Stimulated activated CD8-positive, alpha-beta memory T cell treated with anti-CD3 and anti-CD28 coated beads, Interleukin-12 subunit alpha, Interleukin-12 subunit beta, amount 100 ng/mL, for 1 hour (primary cell): ENCODE measurements at regions not wholly inside any gene's neighbourhood (a gene's known extent, or its start where the extent isn't known, plus 50 kb on each side); places are given as distances from the start of the nearest gene placed in this dataset.

Experiments used
- DNase-seq: peaks from one replicate; pipeline ENCODE4 v3.0.0-alpha.2; 2020; ENCODE audit warnings: low read depth

DNA sequence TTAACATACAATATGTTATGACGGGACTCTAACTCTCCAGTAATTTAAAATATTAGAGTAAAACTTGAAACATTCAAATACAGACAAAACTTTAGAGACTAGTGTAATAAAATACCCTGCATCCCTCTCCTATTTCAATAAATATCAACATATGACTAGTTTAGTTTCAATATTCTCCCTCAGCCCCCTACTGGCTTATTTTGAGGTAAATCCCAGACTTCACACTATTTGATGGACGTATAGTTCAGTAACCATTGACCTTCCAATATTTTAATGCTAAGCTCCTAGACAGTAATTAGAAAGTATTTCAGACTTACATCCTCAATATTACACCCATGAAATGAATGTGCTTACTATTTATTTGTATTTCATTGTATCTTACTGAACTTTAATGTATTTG is 180.7 kb upstream of the STARD13 start:
- no peak for DNase-seq

DNA sequence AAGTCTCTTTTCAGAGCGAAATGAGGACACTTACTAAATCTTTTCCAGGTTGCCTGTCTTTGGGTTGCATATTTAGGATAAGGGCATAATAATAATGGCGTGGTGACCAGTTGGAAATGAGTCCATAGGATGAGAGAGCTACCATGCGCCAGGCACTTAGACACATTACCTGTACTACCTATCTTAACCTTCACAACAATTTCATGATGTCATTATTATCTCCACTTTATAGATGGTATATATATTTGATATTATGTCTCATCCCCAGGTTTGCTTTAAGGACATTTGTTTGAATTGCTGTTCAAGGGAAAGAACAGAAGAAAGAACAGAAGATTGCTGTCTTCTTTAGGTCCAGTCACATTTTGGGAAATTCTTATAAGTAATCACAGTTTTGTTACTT is 182.0 kb upstream of the STARD13 start:
- DNase-seq = no peak

DNA sequence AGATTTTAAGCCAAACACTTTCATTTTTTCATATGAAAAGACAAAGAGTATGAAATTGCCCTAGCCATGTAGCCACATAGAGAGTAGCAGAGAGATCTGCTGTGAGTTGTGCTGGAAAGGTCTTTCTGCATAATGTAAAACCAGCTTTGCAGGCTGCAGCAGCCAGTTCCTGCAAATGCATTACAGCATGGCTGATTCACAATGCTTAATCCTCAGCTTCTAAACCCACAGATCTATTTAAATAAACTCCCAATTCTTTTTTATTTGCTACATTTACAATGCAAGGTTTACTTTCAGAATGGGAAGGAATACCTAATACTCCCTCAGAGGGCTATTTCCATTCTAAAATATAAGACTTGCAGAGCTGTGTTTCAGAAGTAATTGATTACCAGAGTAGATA is 185.6 kb upstream of the STARD13 start:
- DNase-seq = no peak

DNA sequence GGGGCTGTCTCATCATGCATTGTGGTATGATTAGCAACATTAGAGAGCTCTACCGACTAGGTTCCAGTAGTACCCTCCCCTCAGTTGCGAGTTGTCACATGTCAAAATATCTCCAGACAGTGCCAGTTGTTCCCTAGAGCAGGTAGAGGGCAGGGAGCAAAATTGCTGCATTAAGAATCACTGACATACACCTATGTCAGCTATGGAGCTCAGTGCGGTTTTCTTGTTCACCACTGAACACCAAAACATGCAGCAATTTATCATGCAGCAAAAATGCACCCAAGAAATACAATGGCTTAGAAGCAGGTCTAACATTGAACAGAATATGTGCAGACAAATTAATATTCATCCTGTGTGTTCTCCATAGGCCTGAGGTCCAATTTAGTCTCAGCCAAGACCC is 186.9 kb upstream of the STARD13 start:
- no peak for DNase-seq

DNA sequence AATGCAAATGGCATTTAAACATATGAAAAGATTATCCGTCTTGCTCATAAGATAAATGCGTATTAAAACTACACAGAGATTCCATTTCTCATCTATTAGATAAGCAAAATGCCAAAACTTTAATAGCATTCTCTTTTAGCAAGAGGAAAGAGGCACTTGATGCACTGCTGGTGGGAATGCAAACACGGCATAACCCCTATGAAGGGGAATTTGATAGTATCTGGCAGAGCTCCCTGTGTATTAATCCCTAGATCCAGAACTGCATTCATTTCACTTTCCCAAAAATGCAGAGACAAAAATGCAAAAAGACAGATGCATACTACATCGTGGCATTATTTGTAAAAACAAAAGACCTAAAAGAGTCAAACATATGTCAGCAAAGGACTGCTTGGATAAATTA is 193.6 kb upstream of the STARD13 start:
- no peak for DNase-seq

DNA sequence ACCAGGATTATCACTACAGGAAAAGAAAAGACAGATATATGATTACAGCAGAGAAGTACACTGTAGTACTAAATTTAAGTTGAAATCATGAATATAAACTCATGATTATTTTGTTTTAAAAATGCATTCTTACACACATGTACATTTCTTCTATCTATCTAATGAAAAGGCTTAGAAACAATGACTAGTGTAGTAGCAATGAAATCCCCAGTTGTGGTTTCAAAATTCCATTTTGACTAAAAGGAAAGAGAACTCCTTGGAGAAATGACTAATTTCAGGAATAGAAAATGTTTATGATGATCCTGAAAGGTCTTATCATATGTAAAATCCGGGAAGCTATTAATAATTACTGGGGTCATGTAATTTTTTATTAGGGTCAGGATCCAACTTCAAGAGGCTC is 195.0 kb upstream of the STARD13 start:
- DNase-seq = no peak

- DNase-seq = no peak
Observed at GRCh38 chr13:33483471-33483870, 197.9 kb upstream of the STARD13 start.

DNA sequence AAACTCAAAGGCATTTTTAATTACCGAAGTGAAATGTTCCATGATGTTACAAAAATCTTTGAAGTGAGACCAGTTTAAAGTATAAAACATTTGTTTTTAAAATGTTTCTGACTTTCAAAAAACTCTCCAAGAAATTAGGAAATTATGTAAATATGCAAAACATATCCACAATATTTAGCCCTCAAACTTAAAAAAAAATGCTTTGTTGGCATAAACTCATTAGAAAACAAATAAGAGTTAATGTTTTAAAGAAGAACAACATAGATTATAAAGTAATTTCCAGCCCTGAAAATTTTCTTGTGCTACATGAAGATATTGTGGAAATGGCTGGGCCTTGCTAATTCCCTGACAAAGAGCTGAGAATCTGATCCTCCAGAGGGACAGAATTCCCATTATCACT is 199.7 kb upstream of the STARD13 start:
- DNase-seq = no peak

DNA sequence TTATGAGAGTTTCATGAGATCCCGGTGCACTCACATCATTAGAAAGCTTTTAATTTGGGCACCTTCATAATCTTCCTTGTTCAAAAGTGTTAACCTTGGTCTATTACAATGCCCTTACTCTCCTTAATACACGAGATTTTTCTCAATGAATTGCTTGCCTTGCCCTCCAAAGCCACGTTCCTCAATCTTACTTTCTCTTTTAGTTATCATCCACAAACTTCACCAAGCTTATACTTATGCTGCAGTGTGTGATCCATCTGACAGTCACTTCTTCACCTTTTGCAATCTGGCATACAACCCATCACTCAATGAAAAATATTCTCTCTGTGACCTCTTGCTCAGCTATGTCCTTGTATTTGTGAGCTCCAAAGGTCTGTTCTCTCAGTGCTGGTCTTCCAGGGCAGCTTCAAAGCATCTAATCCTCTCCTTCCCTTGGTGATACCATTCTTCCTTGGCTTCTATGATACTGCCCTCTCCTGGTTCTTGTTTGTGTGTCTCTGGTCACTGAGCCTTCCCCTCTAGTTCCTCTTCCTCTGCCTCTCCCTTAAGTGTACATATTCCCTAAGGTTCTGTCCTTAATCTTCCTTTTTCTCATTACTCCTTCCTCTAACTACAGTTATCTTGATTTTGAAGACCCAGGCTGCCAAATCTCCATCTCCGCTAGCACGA is 202.2 kb upstream of the STARD13 start:
- DNase-seq = no peak

DNA sequence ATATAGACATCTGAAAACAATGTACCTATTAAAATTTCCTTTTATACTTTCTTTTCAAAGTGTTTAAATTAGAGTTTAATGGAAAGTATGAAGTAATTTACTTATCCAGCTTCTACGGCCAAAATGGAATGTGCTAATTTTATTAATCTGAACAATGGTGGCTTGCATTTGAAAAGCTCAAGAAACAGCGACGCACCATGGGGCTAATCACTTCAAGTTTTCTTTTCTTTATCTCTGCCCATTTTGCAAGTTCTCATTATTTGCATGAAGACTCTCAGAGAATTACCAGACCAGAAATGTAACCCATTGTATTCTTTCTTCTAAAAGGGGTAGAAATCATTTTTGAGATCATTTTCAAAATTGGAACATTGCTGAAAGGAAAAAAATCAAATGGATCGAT is 204.0 kb upstream of the STARD13 start:
- no peak for DNase-seq

GRCh38 chr13:33490461-33491327 is 205.1 kb upstream of the STARD13 start:
- DNase-seq = no peak

DNA sequence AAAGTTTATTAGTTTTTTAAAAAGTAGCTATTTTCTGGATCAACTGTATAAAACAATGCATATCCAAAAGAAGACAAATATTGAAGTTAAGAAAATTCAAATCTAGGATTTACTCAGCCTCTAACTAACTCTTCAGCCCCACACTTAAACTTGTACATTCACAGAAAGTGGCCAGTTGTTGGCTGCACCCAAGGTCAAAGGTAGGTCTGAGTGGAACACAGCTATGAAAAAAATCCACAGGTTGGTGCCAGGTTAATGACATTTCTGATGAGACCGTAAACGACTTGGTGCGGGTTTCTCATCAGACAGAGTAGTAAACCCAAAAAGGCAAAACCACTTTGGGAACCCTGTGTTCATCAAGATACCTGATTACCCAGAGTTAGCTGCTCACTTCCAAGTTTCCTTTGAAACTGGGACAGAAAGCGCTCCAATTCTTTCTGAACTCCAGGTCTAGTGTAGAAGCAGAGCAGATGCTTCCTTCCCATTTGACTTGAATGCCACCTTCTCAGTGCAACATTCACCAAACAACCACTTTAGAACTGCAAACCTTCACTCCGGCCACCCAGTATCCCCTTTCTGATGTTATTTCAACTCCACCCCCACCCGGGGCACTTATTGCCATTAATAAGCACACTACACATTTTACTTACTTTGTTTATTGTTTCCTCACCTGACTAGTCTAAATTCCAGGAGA is 208.3 kb upstream of the STARD13 start:
- no peak for DNase-seq

DNA sequence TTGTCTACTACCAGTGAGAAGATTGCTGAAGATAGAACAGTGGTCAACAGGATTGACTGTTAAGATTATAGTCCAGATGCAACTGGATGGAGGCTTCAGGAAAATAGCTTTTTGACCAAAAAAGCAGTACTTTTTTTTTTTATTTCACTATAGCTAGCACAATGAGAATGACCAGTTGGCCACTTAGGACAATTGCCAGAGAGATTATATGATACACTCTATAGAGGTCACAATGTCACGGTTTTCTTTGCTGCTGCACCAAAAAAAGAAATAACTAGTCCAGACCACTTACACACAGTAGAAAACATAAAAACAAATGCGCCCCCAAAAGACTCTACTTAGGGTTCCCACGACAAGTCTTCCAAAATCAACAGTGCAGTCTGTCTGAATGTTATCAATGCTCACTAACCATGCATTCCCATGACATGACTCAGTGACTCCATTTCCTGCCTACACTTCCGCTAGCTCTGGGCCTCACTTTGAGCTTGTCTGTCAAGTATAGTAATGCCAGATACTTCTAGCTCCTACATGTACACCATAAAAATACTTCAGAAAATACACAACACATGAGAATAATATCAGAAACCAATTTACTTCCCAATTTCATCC is 209.1 kb upstream of the STARD13 start:
- DNase-seq = no peak

DNA sequence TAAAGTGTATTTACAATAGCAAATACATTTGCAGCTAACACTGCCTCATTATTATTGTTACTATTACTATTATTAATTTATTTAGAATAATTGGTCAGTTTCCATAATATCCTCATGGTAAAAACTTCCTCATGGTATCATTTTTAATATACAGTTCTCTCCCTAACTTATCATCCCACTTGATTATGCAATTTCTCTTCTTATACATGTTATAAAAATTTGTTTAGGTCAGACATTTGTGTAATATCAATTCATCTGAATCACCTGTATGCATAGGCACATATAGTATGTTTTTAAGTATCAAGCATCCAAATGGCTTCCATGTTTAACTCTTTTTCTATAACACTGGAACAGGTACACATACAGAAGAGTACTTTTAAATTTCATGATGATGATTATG is 210.8 kb upstream of the STARD13 start:
- DNase-seq = no peak

DNA sequence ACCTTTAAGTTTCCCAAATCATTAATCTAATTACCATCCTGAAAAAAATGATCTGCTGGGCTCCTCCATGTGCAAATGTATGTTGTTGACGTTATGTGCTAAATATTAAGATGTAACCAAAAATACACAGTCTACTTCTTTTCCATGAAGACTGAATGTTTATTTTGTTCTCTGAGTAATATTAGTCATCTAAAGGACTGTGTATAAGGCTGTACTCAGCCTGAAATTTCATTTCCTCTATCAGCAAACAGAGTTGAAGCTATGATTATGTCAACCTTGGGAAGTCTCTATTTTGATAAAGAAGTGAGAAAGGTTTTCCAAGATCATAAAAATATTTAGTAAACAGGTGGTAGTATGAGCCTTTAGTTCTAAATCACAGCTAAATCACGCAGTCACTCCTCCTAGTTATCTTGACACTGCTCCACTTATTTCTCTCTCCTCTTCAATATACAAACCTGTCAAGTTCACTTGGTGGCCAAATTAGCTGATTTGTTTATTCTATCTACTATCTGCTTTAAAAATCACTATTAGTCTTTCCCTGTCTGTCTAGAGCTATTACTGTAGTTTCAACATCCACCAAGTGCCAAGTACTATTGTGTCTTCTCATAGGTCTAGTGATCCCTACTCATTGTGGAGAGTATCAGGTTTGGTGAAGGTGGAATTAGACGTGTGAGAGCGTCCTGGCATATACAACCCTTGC is 211.7 kb upstream of the STARD13 start:
- no peak for DNase-seq

- no peak for DNase-seq
Observed at GRCh38 chr13:33508060-33508459, 222.5 kb upstream of the STARD13 start.

- no peak for DNase-seq
Observed at GRCh38 chr13:33509642-33510229, 224.2 kb upstream of the STARD13 start.

DNA sequence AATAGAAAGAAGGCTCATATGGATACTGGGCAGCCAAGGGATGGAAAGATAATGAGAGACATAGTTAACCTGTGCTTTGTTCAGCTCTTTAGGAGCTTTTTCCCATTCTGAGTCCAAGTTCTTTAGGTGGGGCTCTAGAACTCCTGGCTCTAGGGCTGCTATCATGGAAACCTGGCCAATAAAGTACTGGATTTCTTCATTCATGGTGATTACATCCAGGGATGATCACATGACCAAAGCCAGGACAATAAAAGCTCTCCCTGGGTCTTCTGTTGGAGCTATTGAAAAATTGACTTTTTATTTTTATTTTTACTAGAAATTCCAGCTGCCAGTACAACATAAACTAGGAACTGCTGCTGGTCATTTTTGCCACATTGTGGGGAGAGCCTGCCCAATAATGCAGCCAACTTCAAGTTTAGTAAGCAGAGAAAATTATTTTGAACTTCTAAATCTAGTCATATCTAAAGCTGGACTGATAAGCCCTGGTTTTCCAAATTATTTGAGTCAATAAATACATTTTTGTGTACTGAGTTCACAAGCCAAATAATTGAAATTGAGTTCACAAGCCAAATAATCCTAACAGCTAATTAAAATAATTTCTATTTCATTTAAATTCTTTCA is 224.9 kb upstream of the STARD13 start:
- no peak for DNase-seq

DNA sequence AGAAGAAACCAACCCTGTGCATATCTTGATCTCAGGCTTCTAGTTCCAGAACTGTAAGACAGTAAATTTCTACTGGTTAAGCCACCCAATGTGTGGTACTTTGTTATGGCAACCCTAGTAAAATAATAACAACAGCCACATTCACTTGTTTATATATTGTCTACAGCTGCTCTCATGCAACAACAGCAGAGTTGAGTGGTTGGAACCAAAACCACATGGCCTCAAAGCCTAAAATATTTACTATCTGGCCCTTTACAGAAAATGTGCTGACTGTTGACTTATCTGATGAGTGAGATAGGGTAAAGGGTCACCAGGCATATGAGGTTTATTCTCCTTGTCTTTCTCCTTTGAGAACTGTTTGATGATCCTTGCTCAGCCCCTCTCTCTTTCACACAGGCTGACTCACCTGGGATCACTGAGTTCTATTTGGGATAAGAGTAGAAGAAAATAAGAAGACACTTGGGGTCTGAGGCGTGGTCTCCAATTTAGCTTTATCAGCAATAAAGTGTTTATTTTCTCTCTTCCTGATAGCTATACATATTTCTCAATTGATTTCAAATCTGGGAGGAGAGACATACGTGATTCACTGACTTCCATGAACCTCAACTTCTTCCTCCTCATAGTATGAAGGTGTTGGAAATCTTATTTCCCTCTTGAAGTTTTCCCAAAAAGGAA is 227.5 kb upstream of the STARD13 start:
- no peak for DNase-seq

- no peak for DNase-seq
Observed at GRCh38 chr13:33514362-33514761, 228.8 kb upstream of the STARD13 start.

GRCh38 chr13:33515146-33515545 is 229.6 kb upstream of the STARD13 start:
- DNase-seq = no peak
